ENCODE measurements at regions not wholly inside any gene's neighbourhood (a gene's known extent, or its start where the extent isn't known, plus 50 kb on each side); places are given as distances from the start of the nearest gene placed in this dataset.

GRCh38 chr4:100582146-100582545, 64.3 kb upstream of the EMCN start:
- Histone ChIP-seq H3K9me3 (no peaks in the 10 kb centered on the region), H3K27me3 (no peaks in the 10 kb centered on the region), H3K4me3 (no peak overlapping the region), H3K36me3 (ENCODE audit: low read depth, missing control alignments) (no peaks in the 10 kb centered on the region), H3K27ac (no peak overlapping the region), H3K4me1 (no peaks in the 10 kb centered on the region)
- no peak for DNase-seq
- intact Hi-C loops (cut with DNase I; ENCODE audit: low total_unique reads): no loop called here
- TF ChIP-seq POLR2A (IDR thresholded peaks at IDR 0.05): no peak
- no peak for TF ChIP-seq CTCF (IDR thresholded peaks at IDR 0.05)
- WGBS, 2 donors: 70 to 76% methylated on average over 2 of the region's 2 CpGs

- H3K36me3 ChIP-seq (ENCODE audit: low read depth, missing control alignments): no peaks in the 10 kb centered on the region
- 66 to 80% methylated on average over 2 of the region's 2 CpGs for WGBS, 2 donors
- H3K27ac ChIP-seq: no peak overlapping the region
- DNase-seq: no peak
- H3K4me1 ChIP-seq: no peaks in the 10 kb centered on the region
- H3K4me3 ChIP-seq: no peak overlapping the region
- intact Hi-C loops (cut with DNase I; ENCODE audit: low total_unique reads): no loop called here
- TF ChIP-seq CTCF (IDR thresholded peaks at IDR 0.05) (no peak), POLR2A (IDR thresholded peaks at IDR 0.05) (no peak)
- H3K9me3 ChIP-seq: no peaks in the 10 kb centered on the region
- no peaks in the 10 kb centered on the region for H3K27me3 ChIP-seq
Measured at GRCh38 chr4:100581337-100581736, 63.5 kb upstream of the EMCN start.

- intact Hi-C loops (cut with DNase I; ENCODE audit: low total_unique reads): no loop called here
Measured at GRCh38 chr4:100576570-100576969, 58.7 kb upstream of the EMCN start.

GRCh38 chr4:100574607-100575006, 56.8 kb upstream of the EMCN start:
- no peaks in the 10 kb centered on the region for H3K4me1 ChIP-seq
- H3K27me3 ChIP-seq: no peaks in the 10 kb centered on the region
- no peak overlapping the region for H3K27ac ChIP-seq
- no peaks in the 10 kb centered on the region for H3K9me3 ChIP-seq
- no peak overlapping the region for H3K4me3 ChIP-seq
- 92 to 94% methylated on average over 2 of the region's 2 CpGs for WGBS, 2 donors
- intact Hi-C loops (cut with DNase I; ENCODE audit: low total_unique reads): no loop called here
- no peak for DNase-seq
- no peaks in the 10 kb centered on the region for H3K36me3 ChIP-seq (ENCODE audit: low read depth, missing control alignments)
- TF ChIP-seq CTCF (IDR thresholded peaks at IDR 0.05) (no peak), POLR2A (IDR thresholded peaks at IDR 0.05) (no peak)

More at GRCh38 chr4:100576570-100576969, 58.7 kb upstream of the EMCN start:
- H3K4me3 ChIP-seq: no peak overlapping the region
- H3K9me3 ChIP-seq: no peaks in the 10 kb centered on the region
- no peaks in the 10 kb centered on the region for H3K27me3 ChIP-seq
- H3K4me1 ChIP-seq: no peaks in the 10 kb centered on the region
- no peak overlapping the region for H3K27ac ChIP-seq
- no peak for TF ChIP-seq CTCF (IDR thresholded peaks at IDR 0.05)
- no peak for TF ChIP-seq POLR2A (IDR thresholded peaks at IDR 0.05)
- WGBS, 2 donors: 93 to 94% methylated on average over 3 of the region's 3 CpGs
- no peak for DNase-seq
- no peaks in the 10 kb centered on the region for H3K36me3 ChIP-seq (ENCODE audit: low read depth, missing control alignments)

GRCh38 chr4:100569196-100569595, 51.4 kb upstream of the EMCN start:
- DNase-seq: no peak
- WGBS, 2 donors: 83 to 98% methylated on average over 2 of the region's 2 CpGs
- H3K27me3 ChIP-seq: no peaks in the 10 kb centered on the region
- intact Hi-C loops (cut with DNase I; ENCODE audit: low total_unique reads): no loop called here
- H3K27ac ChIP-seq: no peak overlapping the region
- H3K36me3 ChIP-seq (ENCODE audit: low read depth, missing control alignments): no peaks in the 10 kb centered on the region
- TF ChIP-seq POLR2A (IDR thresholded peaks at IDR 0.05): no peak
- no peaks in the 10 kb centered on the region for H3K4me1 ChIP-seq
- no peak overlapping the region for H3K4me3 ChIP-seq
- H3K9me3 ChIP-seq: no peaks in the 10 kb centered on the region
